Hepatocyte (in vitro differentiated cells): ENCODE measurements at regions not wholly inside any gene's neighbourhood (a gene's known extent, or its start where the extent isn't known, plus 50 kb on each side); places are given as distances from the start of the nearest gene placed in this dataset.

ENCODE experiments used
- DNase-seq: peaks from one replicate; pipeline ENCODE4 v3.0.0-alpha.2; 2016; ENCODE audit warnings: low spot score
- H2AFZ ChIP-seq: fragments of 200-600 bp; sonication (generic); 2 replicates; pipeline ENCODE4 v1.6.0; 2016; ENCODE audit warnings: antibody characterized with exemption, mild to moderate bottlenecking
- H3K27ac ChIP-seq: fragments of 200-600 bp; sonication (generic); 2 replicates; pipeline ENCODE4 v1.5.1; 2016; ENCODE audit warnings: mild to moderate bottlenecking
- H3K27me3 ChIP-seq: fragments of 200-600 bp; sonication (generic); 2 replicates; pipeline ENCODE4 v1.6.1; 2016
- H3K36me3 ChIP-seq: fragments of 200-600 bp; sonication (generic); replicated peaks from 2 replicates; pipeline ENCODE4 v1.5.1; 2016; ENCODE audit warnings: low read depth; ENCODE audit not compliant: insufficient read depth
- H3K4me1 ChIP-seq: fragments of 200-600 bp; sonication (generic); 2 replicates; pipeline ENCODE4 v1.5.1; 2016; ENCODE audit warnings: mild to moderate bottlenecking, moderate library complexity; ENCODE audit not compliant: insufficient read depth
- H3K4me2 ChIP-seq: fragments of 200-600 bp; sonication (generic); 2 replicates; pipeline ENCODE4 v1.6.0; 2016
- H3K4me3 ChIP-seq: fragments of 200-600 bp; sonication (generic); 2 replicates; pipeline ENCODE4 v1.5.1; 2016; ENCODE audit warnings: mild to moderate bottlenecking
- H3K79me2 ChIP-seq: fragments of 200-600 bp; sonication (generic); 2 replicates; pipeline ENCODE4 v1.6.0; 2017; ENCODE audit warnings: mild to moderate bottlenecking
- H3K9me2 ChIP-seq: fragments of 200-600 bp; sonication (generic); replicated peaks from 2 replicates; pipeline ENCODE4 v1.6.0; 2017; ENCODE audit warnings: mild to moderate bottlenecking; ENCODE audit not compliant: insufficient read depth
- H3K9me3 ChIP-seq: fragments of 200-600 bp; sonication (generic); 2 replicates; pipeline ENCODE4 v1.5.1; 2016; ENCODE audit warnings: low read depth, mild to moderate bottlenecking
- H4K20me1 ChIP-seq: fragments of 200-600 bp; sonication (generic); 2 replicates; pipeline ENCODE4 v1.6.0; 2016; ENCODE audit warnings: mild to moderate bottlenecking; ENCODE audit not compliant: insufficient read depth, poor library complexity, severe bottlenecking
- CTCF ChIP-seq: fragments of 200-600 bp; sonication (generic); IDR thresholded peaks from 2 replicates; pipeline ENCODE4 v1.5.1; 2016; ENCODE audit warnings: antibody characterized with exemption, mild to moderate bottlenecking; ENCODE audit not compliant: poor library complexity
- EZH2 ChIP-seq: fragments of 200-600 bp; sonication (generic); IDR thresholded peaks from 2 replicates; pipeline ENCODE4 v1.6.1; 2016; ENCODE audit warnings: antibody characterized with exemption, mild to moderate bottlenecking, borderline replicate concordance
- EZH2phosphoT487 ChIP-seq: fragments of 200-600 bp; sonication (generic); IDR thresholded peaks from one replicate; pipeline ENCODE4 v1.6.1; 2018; ENCODE audit warnings: antibody characterized with exemption, mild to moderate bottlenecking, low read depth, moderate library complexity; ENCODE audit not compliant: unreplicated experiment, severe bottlenecking
- WGBS: methylation state at CpG from one replicate; pipeline ENCODE4 v1.1.6; 2016; ENCODE audit warnings: low lambda C conversion rate; ENCODE audit errors: missing lambda C conversion rate; 5-methylcytosine and 5-hydroxymethylcytosine counted together

DNA sequence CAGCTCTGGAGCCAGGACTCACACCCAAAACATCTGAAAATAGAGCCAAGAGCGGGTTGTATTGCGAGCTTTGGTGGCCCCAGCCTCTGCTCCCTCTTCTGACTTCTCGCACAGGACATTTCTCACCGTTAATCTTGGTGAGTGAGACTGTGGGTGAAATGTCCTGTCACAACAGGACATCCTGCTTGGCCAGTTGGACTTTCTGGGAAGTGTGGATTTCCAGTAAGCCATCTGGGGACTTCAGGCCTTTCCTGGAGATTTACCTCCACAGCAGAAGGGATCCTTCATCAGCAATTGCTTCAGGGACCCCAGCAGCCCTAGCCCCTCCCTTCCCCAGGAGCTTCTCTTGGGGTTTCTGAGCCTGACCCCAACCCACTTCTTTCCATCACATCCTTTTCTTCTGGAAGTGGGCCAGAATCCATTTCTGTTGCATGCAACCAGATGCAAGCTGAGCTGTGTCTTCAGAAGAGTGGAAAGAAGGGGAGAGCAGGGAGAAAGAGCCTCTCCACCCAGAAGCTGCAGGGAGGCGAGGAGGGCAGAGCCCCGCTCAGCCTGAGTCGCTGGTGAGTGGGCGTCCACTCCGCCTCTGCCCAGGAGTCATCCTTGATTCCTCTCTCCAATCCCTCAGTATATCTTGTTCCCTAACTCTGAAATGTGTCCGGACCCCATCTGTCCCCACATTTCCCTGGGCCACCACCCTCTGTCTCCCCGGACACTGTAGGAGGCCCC lies 50.3 kb upstream of the GADD45G start:
- Histone ChIP-seq H3K9me3 (no peaks in the 10 kb centered on the region), H3K4me1 (peaks cover 10% of the 10 kb centered on the region), H3K36me3 (no peaks in the 10 kb centered on the region), H3K27me3 (no peaks in the 10 kb centered on the region), H3K79me2 (no peaks in the 10 kb centered on the region), H4K20me1 (no peaks in the 10 kb centered on the region), H3K4me3 (no peak overlapping the region), H3K4me2 (no peak overlapping the region), H3K9me2 (no peaks in the 10 kb centered on the region), H3K27ac (no peak overlapping the region), H2AFZ (no peak overlapping the region)
- no peak for TF ChIP-seq EZH2
- TF ChIP-seq CTCF: no peak
- no peak for TF ChIP-seq EZH2phosphoT487
- DNase-seq: no peak
- WGBS: 95% methylated on average over 11 of the region's 11 CpGs

- H3K36me3 ChIP-seq: no peaks in the 10 kb centered on the region
- H3K27ac ChIP-seq: no peak overlapping the region
- H3K9me2 ChIP-seq: no peaks in the 10 kb centered on the region
- H3K9me3 ChIP-seq: no peaks in the 10 kb centered on the region
- H3K79me2 ChIP-seq: no peaks in the 10 kb centered on the region
- peaks cover 10% of the 10 kb centered on the region for H3K4me1 ChIP-seq
- no peaks in the 10 kb centered on the region for H3K27me3 ChIP-seq
- H4K20me1 ChIP-seq: no peaks in the 10 kb centered on the region
- 86% methylated on average over 6 of the region's 6 CpGs for WGBS
- no peak for TF ChIP-seq EZH2
- TF ChIP-seq CTCF: no peak
- no peak for TF ChIP-seq EZH2phosphoT487
- no peak overlapping the region for H2AFZ ChIP-seq
- no peak for DNase-seq
- no peak overlapping the region for H3K4me3 ChIP-seq
- H3K4me2 ChIP-seq: no peak overlapping the region
Observed at GRCh38 chr9:89553451-89554010, 51.3 kb upstream of the GADD45G start.

- no peak overlapping the region for H3K4me2 ChIP-seq
- 77% methylated on average over 9 of the region's 9 CpGs for WGBS
- no peaks in the 10 kb centered on the region for H3K27me3 ChIP-seq
- H3K9me3 ChIP-seq: no peaks in the 10 kb centered on the region
- H3K9me2 ChIP-seq: no peaks in the 10 kb centered on the region
- H3K36me3 ChIP-seq: no peaks in the 10 kb centered on the region
- H3K4me1 ChIP-seq: peaks cover 1% of the 10 kb centered on the region
- no peaks in the 10 kb centered on the region for H3K79me2 ChIP-seq
- no peaks in the 10 kb centered on the region for H4K20me1 ChIP-seq
- no peak overlapping the region for H2AFZ ChIP-seq
- H3K27ac ChIP-seq: no peak overlapping the region
- no peak for DNase-seq
- TF ChIP-seq EZH2phosphoT487 (no peak), CTCF (no peak), EZH2 (no peak)
- H3K4me3 ChIP-seq: no peak overlapping the region
Observed at GRCh38 chr9:89550346-89550927, 52.5 kb upstream of the SEMA4D start.
